WTC11 (cell line): ENCODE measurements at regions not wholly inside any gene's neighbourhood (a gene's known extent, or its start where the extent isn't known, plus 50 kb on each side); places are given as distances from the start of the nearest gene placed in this dataset.

Experiments
- ATAC-seq: fragments of 200-7000 bp; cut with Tn5 transposase; 2 replicates; pipeline ENCODE4 v1.10.0; 2021; ENCODE audit warnings: mild to moderate bottlenecking, moderate library complexity
- CTCF ChIA-PET: fragments of 300-600 bp; sonication (Branson Sonifier 250); formaldehyde crosslinking; loops from one replicate; lab custom pipeline; 2021; ENCODE audit warnings: antibody characterized with exemption; lab: Charles Lee
- POLR2A ChIA-PET: fragments of 350-600 bp; sonication (Branson Sonifier 250); formaldehyde crosslinking; loops from one replicate; lab custom pipeline; 2021; ENCODE audit warnings: antibody characterized with exemption; lab: Charles Lee
- DNase-seq: peaks from one replicate; pipeline ENCODE4 v3.0.0; 2021; ENCODE audit warnings: low spot score
- H3K27ac Mint-ChIP-seq: 2 replicates; pipeline ENCODE4 v1.8.0; 2021; ENCODE audit warnings: mixed read lengths
- H3K27me3 Mint-ChIP-seq: 2 replicates; pipeline ENCODE4 v1.8.0; 2021; ENCODE audit warnings: low read depth, mild to moderate bottlenecking, moderate library complexity, mixed read lengths
- H3K36me3 Mint-ChIP-seq: 2 replicates; pipeline ENCODE4 v1.8.0; 2021; ENCODE audit warnings: mixed read lengths
- H3K4me1 Mint-ChIP-seq: 2 replicates; pipeline ENCODE4 v1.8.0; 2022; ENCODE audit warnings: mixed read lengths
- H3K4me3 Mint-ChIP-seq: 2 replicates; pipeline ENCODE4 v1.8.0; 2021; ENCODE audit warnings: mild to moderate bottlenecking, moderate library complexity, mixed read lengths
- H3K9me3 Mint-ChIP-seq: 2 replicates; pipeline ENCODE4 v1.8.0; 2021; ENCODE audit warnings: mixed read lengths
- AR ChIP-seq: fragments of 250-450 bp; sonication (Bioruptor Pico); IDR thresholded peaks from 2 replicates; pipeline ENCODE4 v1.9.0; 2021; ENCODE audit warnings: mild to moderate bottlenecking
- ATF6 ChIP-seq: sonication (generic); formaldehyde crosslinking; IDR thresholded peaks from 2 replicates; pipeline ENCODE4 v1.8.1; 2023; ENCODE audit warnings: mild to moderate bottlenecking, missing genetic modification reagents
- ESRRA ChIP-seq: sonication (generic); formaldehyde crosslinking; IDR thresholded peaks from 2 replicates; pipeline ENCODE4 v1.8.1; 2022; ENCODE audit warnings: mild to moderate bottlenecking, missing genetic modification reagents, borderline replicate concordance
- JUN ChIP-seq: sonication (generic); formaldehyde crosslinking; IDR thresholded peaks from 2 replicates; pipeline ENCODE4 v1.8.0; 2023; ENCODE audit warnings: mild to moderate bottlenecking, missing genetic modification reagents
- MLX ChIP-seq: sonication (generic); formaldehyde crosslinking; IDR thresholded peaks from 2 replicates; pipeline ENCODE4 v1.8.1; 2023; ENCODE audit warnings: mild to moderate bottlenecking, missing genetic modification reagents, moderate library complexity
- NFE2L1 ChIP-seq: sonication (generic); formaldehyde crosslinking; IDR thresholded peaks from 2 replicates; pipeline ENCODE4 v1.8.1; 2023; ENCODE audit warnings: missing genetic modification reagents
- NFYB ChIP-seq: sonication (generic); formaldehyde crosslinking; conservative IDR thresholded peaks from 2 replicates; pipeline ENCODE4 v1.8.0; 2022; ENCODE audit warnings: low read depth, missing genetic modification reagents
- NR2C2 ChIP-seq: sonication (generic); formaldehyde crosslinking; IDR thresholded peaks from 2 replicates; pipeline ENCODE4 v1.8.0; 2022; ENCODE audit warnings: mild to moderate bottlenecking, missing genetic modification reagents
- NR3C1 ChIP-seq: sonication (generic); formaldehyde crosslinking; conservative IDR thresholded peaks from 2 replicates; pipeline ENCODE4 v1.8.1; 2023; ENCODE audit warnings: low read depth, mild to moderate bottlenecking, missing genetic modification reagents
- SMAD3 ChIP-seq: sonication (generic); formaldehyde crosslinking; IDR thresholded peaks from 2 replicates; pipeline ENCODE4 v1.8.0; 2022; ENCODE audit warnings: missing genetic modification reagents, mild to moderate bottlenecking, borderline replicate concordance
- SOX15 ChIP-seq: fragments of 250-450 bp; sonication (Bioruptor Pico); IDR thresholded peaks from 2 replicates; pipeline ENCODE4 v1.9.0; 2021; ENCODE audit warnings: mild to moderate bottlenecking
- USF1 ChIP-seq: sonication (generic); formaldehyde crosslinking; IDR thresholded peaks from 2 replicates; pipeline ENCODE4 v1.8.0; 2022; ENCODE audit warnings: mild to moderate bottlenecking, missing genetic modification reagents
- ZNF219 ChIP-seq: sonication (generic); formaldehyde crosslinking; IDR thresholded peaks from 2 replicates; pipeline ENCODE4 v1.8.0; 2023; ENCODE audit warnings: missing genetic modification reagents, mild to moderate bottlenecking, borderline replicate concordance
- ZNF317 ChIP-seq: sonication (generic); formaldehyde crosslinking; IDR thresholded peaks from 2 replicates; pipeline ENCODE4 v1.8.1; 2023; ENCODE audit warnings: low read depth, mild to moderate bottlenecking, moderate library complexity, missing genetic modification reagents, borderline replicate concordance
- ZNF396 ChIP-seq: fragments of 250-450 bp; sonication (Bioruptor Pico); IDR thresholded peaks from 2 replicates; pipeline ENCODE4 v1.8.0; 2021; ENCODE audit warnings: mild to moderate bottlenecking, moderate library complexity, borderline replicate concordance
- ZNF532 ChIP-seq: fragments of 250-450 bp; sonication (Bioruptor Pico); IDR thresholded peaks from 2 replicates; pipeline ENCODE4 v1.9.0; 2021; ENCODE audit warnings: mild to moderate bottlenecking, borderline replicate concordance
- ZNF671 ChIP-seq: fragments of 250-450 bp; sonication (Bioruptor Pico); IDR thresholded peaks from 2 replicates; pipeline ENCODE4 v1.8.0; 2021; ENCODE audit warnings: mild to moderate bottlenecking

GRCh38 chrX:40474205-40474626 lies 106.6 kb upstream of the ATP6AP2 start:
- TF ChIP-seq ZNF532 (CRISPR knock-in tag) (no peak), ATF6 (CRISPR knock-in tag) (no peak), SMAD3 (CRISPR knock-in tag) (no peak), ESRRA (CRISPR knock-in tag) (no peak), AR (no peak), ZNF317 (CRISPR knock-in tag) (no peak), ZNF671 (CRISPR knock-in tag) (no peak), USF1 (CRISPR knock-in tag) (no peak), MLX (no peak), NR2C2 (no peak), ZNF396 (CRISPR knock-in tag) (no peak), SOX15 (CRISPR knock-in tag) (no peak), NR3C1 (no peak), NFE2L1 (CRISPR knock-in tag) (no peak), NFYB (no peak), ZNF219 (no peak), JUN (CRISPR knock-in tag) (no peak)
- TF ChIP-seq, all 79 proteins: peak for 0
- Mint-ChIP-seq H3K4me1 (peaks cover 53% of the 10 kb centered on the region), H3K4me3 (peak overlapping the region; percentile 56), H3K36me3 (no peaks in the 10 kb centered on the region), H3K27me3 (peaks cover 7% of the 10 kb centered on the region; the same call in 1 of the 2 replicates), H3K9me3 (no peaks in the 10 kb centered on the region), H3K27ac (peak overlapping the region; percentile 92)
- ChIA-PET POLR2A (no interaction called here), CTCF (interaction anchor here (0.6 to 1.4 kb wide), 2 partner anchors 31 to 40 kb away, joined by 3 read pairs; no protein-coding TSS in a partner anchor)
- ATAC-seq (peak; percentile 88), DNase-seq (peak; percentile 68)
